H9 (cell line): ENCODE measurements at regions not wholly inside any gene's neighbourhood (a gene's known extent, or its start where the extent isn't known, plus 50 kb on each side); places are given as distances from the start of the nearest gene placed in this dataset.

Experiments
- DNase-seq: peaks from one replicate; pipeline ENCODE4 v3.0.0-alpha.2; 2017
- H2AFZ ChIP-seq: one replicate; pipeline ENCODE4 v1.6.1; 2013; ENCODE audit warnings: mild to moderate bottlenecking, low read length, control low read depth, moderate library complexity
- H2AK5ac ChIP-seq: 2 replicates; pipeline ENCODE4 v1.6.1; 2013; ENCODE audit warnings: low read length, control low read depth, mixed read lengths; ENCODE audit not compliant: insufficient read length
- H2BK120ac ChIP-seq: one replicate; pipeline ENCODE4 v1.6.1; 2013; ENCODE audit warnings: low read depth, mild to moderate bottlenecking, low read length, control low read depth, inconsistent platforms; ENCODE audit not compliant: poor library complexity, severe bottlenecking
- H2BK12ac ChIP-seq: 2 replicates; pipeline ENCODE4 v1.6.1; 2013; ENCODE audit warnings: low read length, control low read depth, mixed read lengths, low read depth; ENCODE audit not compliant: insufficient read length
- H2BK15ac ChIP-seq: 2 replicates; pipeline ENCODE4 v1.6.1; 2013; ENCODE audit warnings: low read depth, low read length, control low read depth
- H2BK20ac ChIP-seq: one replicate; pipeline ENCODE4 v1.6.1; 2013; ENCODE audit warnings: low read depth, mild to moderate bottlenecking, low read length, control low read depth, inconsistent platforms; ENCODE audit not compliant: poor library complexity, severe bottlenecking
- H2BK5ac ChIP-seq: 2 replicates; pipeline ENCODE4 v1.6.1; 2013; ENCODE audit warnings: low read length, control low read depth, mixed read lengths; ENCODE audit not compliant: insufficient read length
- H3K14ac ChIP-seq: 2 replicates; pipeline ENCODE4 v1.6.1; 2013; ENCODE audit warnings: low read length, control low read depth; ENCODE audit not compliant: insufficient read depth
- H3K18ac ChIP-seq: 2 replicates; pipeline ENCODE4 v1.6.1; 2013; ENCODE audit warnings: low read depth, mild to moderate bottlenecking, mixed read lengths, low read length, control low read depth; ENCODE audit not compliant: insufficient read length
- H3K23ac ChIP-seq: 2 replicates; pipeline ENCODE4 v1.6.1; 2013; ENCODE audit warnings: low read length, control low read depth, mixed read lengths, low read depth; ENCODE audit not compliant: insufficient read length
- H3K23me2 ChIP-seq: 2 replicates; pipeline ENCODE4 v1.6.1; 2013; ENCODE audit warnings: low read depth, mild to moderate bottlenecking, mixed read lengths, low read length, control low read depth; ENCODE audit not compliant: insufficient read length, poor library complexity, severe bottlenecking
- H3K27ac ChIP-seq: 2 replicates; pipeline ENCODE4 v1.5.1; 2013; ENCODE audit warnings: low read length, control low read depth, mixed read lengths, low read depth; ENCODE audit not compliant: insufficient read length
- H3K27me3 ChIP-seq: 2 replicates; pipeline ENCODE4 v1.6.1; 2013; ENCODE audit warnings: low read length, control low read depth, inconsistent platforms; ENCODE audit not compliant: insufficient read depth
- H3K4ac ChIP-seq: 2 replicates; pipeline ENCODE4 v1.6.1; 2013; ENCODE audit warnings: low read depth, mild to moderate bottlenecking, control low read depth, inconsistent platforms, low read length, moderate library complexity
- H3K4me1 ChIP-seq: 2 replicates; pipeline ENCODE4 v1.6.1; 2013; ENCODE audit warnings: low read length, control low read depth, inconsistent platforms; ENCODE audit not compliant: insufficient read depth
- H3K4me2 ChIP-seq: 2 replicates; pipeline ENCODE4 v1.6.1; 2013; ENCODE audit warnings: low read length, control low read depth, mixed read lengths; ENCODE audit not compliant: insufficient read length, insufficient read depth
- H3K56ac ChIP-seq: 2 replicates; pipeline ENCODE4 v1.6.1; 2013; ENCODE audit warnings: low read depth, mild to moderate bottlenecking, mixed read lengths, low read length, control low read depth; ENCODE audit not compliant: insufficient read length
- H3K79me1 ChIP-seq: 2 replicates; pipeline ENCODE4 v1.6.1; 2013; ENCODE audit warnings: low read depth, mild to moderate bottlenecking, moderate library complexity, low read length, control low read depth, inconsistent platforms; ENCODE audit not compliant: insufficient read depth, poor library complexity, severe bottlenecking
- H3K79me2 ChIP-seq: 2 replicates; pipeline ENCODE4 v1.6.1; 2013; ENCODE audit warnings: low read length, control low read depth, inconsistent platforms; ENCODE audit not compliant: insufficient read depth
- H3K9ac ChIP-seq: 2 replicates; pipeline ENCODE4 v1.6.1; 2013; ENCODE audit warnings: low read length, control low read depth, mixed read lengths; ENCODE audit not compliant: insufficient read length; ENCODE audit errors: extremely low read depth
- H3K9me3 ChIP-seq: one replicate; pipeline ENCODE4 v1.6.1; 2013; ENCODE audit warnings: low read depth, low read length, inconsistent platforms; ENCODE audit not compliant: control insufficient read depth
- H3T11ph ChIP-seq: one replicate; pipeline ENCODE4 v1.6.1; 2013; ENCODE audit warnings: mild to moderate bottlenecking, low read length, control low read depth, inconsistent platforms
- H4K20me1 ChIP-seq: one replicate; pipeline ENCODE4 v1.6.1; 2013; ENCODE audit not compliant: control insufficient read depth, insufficient read length, insufficient read depth
- H4K5ac ChIP-seq: 2 replicates; pipeline ENCODE4 v1.6.1; 2013; ENCODE audit warnings: low read depth, mild to moderate bottlenecking, mixed read lengths, low read length, control low read depth; ENCODE audit not compliant: insufficient read length
- H4K8ac ChIP-seq: replicated peaks from 2 replicates; pipeline ENCODE4 v1.6.1; 2013; ENCODE audit warnings: low read length, control low read depth, mixed read lengths, low read depth; ENCODE audit not compliant: insufficient read length
- H4K91ac ChIP-seq: 2 replicates; pipeline ENCODE4 v1.6.1; 2013; ENCODE audit warnings: low read depth, mild to moderate bottlenecking, moderate library complexity, mixed read lengths, low read length, control low read depth; ENCODE audit not compliant: insufficient read length
- H3K27ac Mint-ChIP-seq, 3 experiments: 2 replicates in 2 of 3; 3 replicates in 1 of 3; pipeline ENCODE4 v1.8.0; 2020 to 2021; ENCODE audit warnings: mixed read lengths in 3 of 3, mild to moderate bottlenecking in 1 of 3, moderate library complexity in 1 of 3
- H3K27me3 Mint-ChIP-seq: 2 replicates; pipeline ENCODE4 v1.8.0; 2021; ENCODE audit warnings: low read depth, mild to moderate bottlenecking, moderate library complexity, mixed read lengths
- H3K36me3 Mint-ChIP-seq, 3 experiments: 2 replicates in 2 of 3; 3 replicates in 1 of 3; pipeline ENCODE4 v1.8.0; 2020 to 2021; ENCODE audit warnings: low read depth in 3 of 3, mixed read lengths in 3 of 3; ENCODE audit not compliant: insufficient read depth in 1 of 3
- H3K4me1 Mint-ChIP-seq, 2 experiments: 2 replicates each; pipeline ENCODE4 v1.8.0; 2020; ENCODE audit warnings: mixed read lengths in 2 of 2
- H3K4me3 Mint-ChIP-seq, 2 experiments: 2 replicates in 1 of 2; 3 replicates in 1 of 2; pipeline ENCODE4 v1.8.0; 2020 to 2021; ENCODE audit warnings: mild to moderate bottlenecking in 2 of 2, mixed read lengths in 2 of 2, moderate library complexity in 1 of 2
- H3K9me3 Mint-ChIP-seq, 2 experiments: 2 replicates in 1 of 2; 3 replicates in 1 of 2; pipeline ENCODE4 v1.8.0; 2020; ENCODE audit warnings: mild to moderate bottlenecking in 2 of 2, mixed read lengths in 2 of 2, moderate library complexity in 1 of 2
- CTCF ChIP-seq: fragments of 200-600 bp; sonication (generic); conservative IDR thresholded peaks from 3 replicates; pipeline ENCODE4 v1.8.0; 2021; ENCODE audit warnings: antibody characterized with exemption, mild to moderate bottlenecking
- WGBS: extraction: QIAGEN DNeasy Blood & Tissue Kit; methylation state at CpG from one replicate; pipeline ENCODE4 v1.1.7; 2013; ENCODE audit warnings: missing lambda C conversion rate, low lambda C conversion rate, mixed read lengths; ENCODE audit not compliant: insufficient read length; ENCODE audit errors: extremely low coverage; 5-methylcytosine and 5-hydroxymethylcytosine counted together

- Histone ChIP-seq H3K18ac (no peak overlapping the region), H4K5ac (no peak overlapping the region), H3K9me3 (peaks cover 5% of the 10 kb centered on the region), H3K79me1 (no peaks in the 10 kb centered on the region), H3K4me2 (no peak overlapping the region), H4K91ac (no peak overlapping the region), H2AK5ac (no peak overlapping the region), H3K23me2 (no peaks in the 10 kb centered on the region), H2BK20ac (no peak overlapping the region), H3K14ac (no peak overlapping the region), H4K20me1 (no peaks in the 10 kb centered on the region), H2AFZ (no peak overlapping the region), H3K9ac (no peak overlapping the region), H2BK5ac (no peak overlapping the region), H3K4ac (no peak overlapping the region), H4K8ac (no peak overlapping the region), H3K23ac (no peak overlapping the region), H3K56ac (no peak overlapping the region), H3T11ph (no peak overlapping the region), H2BK120ac (no peak overlapping the region), H3K79me2 (no peaks in the 10 kb centered on the region), H3K27ac (no peak overlapping the region), H2BK15ac (no peak overlapping the region), H3K27me3 (no peaks in the 10 kb centered on the region), H2BK12ac (no peak overlapping the region), H3K4me1 (no peaks in the 10 kb centered on the region)
- H3K4me3 Mint-ChIP-seq = no peak overlapping the region
- no peak for TF ChIP-seq CTCF
- no peak overlapping the region for H3K27ac Mint-ChIP-seq
- peaks cover 7 to 17% (median 8%) of the 10 kb centered on the region in 3 experiments; a peak in 6 of 7 replicates for H3K36me3 Mint-ChIP-seq
- H3K27me3 Mint-ChIP-seq = peaks cover 4% of the 10 kb centered on the region
- no peak for DNase-seq
- H3K4me1 Mint-ChIP-seq = peaks cover 4 to 5% of the 10 kb centered on the region in 2 experiments; a peak in 2 of 4 replicates
- H3K9me3 Mint-ChIP-seq = peaks cover 12 to 18% of the 10 kb centered on the region in 2 experiments
- WGBS = no CpG with 5 or more reads among the region's 9 CpGs
Observed at GRCh38 chr22:48331266-48331665, 1496.4 kb downstream of the BRD1 start.
